ENCODE measurements at regions not wholly inside any gene's neighbourhood (a gene's known extent, or its start where the extent isn't known, plus 50 kb on each side); places are given as distances from the start of the nearest gene placed in this dataset.

DNA sequence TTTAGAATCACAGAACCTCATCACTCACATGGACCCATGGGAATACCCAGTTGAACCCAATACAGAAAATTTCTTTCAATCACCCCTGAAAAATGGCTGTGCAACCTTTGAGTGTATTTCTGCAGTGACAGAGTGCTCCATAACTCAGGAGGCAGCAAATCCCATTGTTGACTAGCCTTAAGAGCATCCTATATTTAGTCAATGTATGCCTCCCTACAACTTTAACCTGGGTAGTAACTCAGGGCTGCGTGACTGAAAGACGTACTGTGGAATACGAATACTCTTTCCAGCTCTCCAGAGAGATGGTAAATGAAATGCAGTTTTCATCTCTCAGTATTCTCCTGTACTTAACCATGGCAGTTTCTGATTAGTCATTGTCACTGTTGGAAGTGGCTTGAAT lies 573.0 kb upstream of the POM121L12 start:
- TF ChIP-seq, protein P1, sequence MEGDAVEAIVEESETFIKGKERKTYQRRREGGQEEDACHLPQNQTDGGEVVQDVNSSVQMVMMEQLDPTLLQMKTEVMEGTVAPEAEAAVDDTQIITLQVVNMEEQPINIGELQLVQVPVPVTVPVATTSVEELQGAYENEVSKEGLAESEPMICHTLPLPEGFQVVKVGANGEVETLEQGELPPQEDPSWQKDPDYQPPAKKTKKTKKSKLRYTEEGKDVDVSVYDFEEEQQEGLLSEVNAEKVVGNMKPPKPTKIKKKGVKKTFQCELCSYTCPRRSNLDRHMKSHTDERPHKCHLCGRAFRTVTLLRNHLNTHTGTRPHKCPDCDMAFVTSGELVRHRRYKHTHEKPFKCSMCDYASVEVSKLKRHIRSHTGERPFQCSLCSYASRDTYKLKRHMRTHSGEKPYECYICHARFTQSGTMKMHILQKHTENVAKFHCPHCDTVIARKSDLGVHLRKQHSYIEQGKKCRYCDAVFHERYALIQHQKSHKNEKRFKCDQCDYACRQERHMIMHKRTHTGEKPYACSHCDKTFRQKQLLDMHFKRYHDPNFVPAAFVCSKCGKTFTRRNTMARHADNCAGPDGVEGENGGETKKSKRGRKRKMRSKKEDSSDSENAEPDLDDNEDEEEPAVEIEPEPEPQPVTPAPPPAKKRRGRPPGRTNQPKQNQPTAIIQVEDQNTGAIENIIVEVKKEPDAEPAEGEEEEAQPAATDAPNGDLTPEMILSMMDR (IDR thresholded peaks at IDR 0.05), result no peak
- no peak for TF ChIP-seq EP300 (IDR thresholded peaks at IDR 0.05)
- TF ChIP-seq POLR2AphosphoS5 (IDR thresholded peaks at IDR 0.05), result no peak
- no peak for TF ChIP-seq POLR2A (IDR thresholded peaks at IDR 0.05)
- Histone ChIP-seq H3K27ac (no peak overlapping the region), H3K27me3 (no peaks in the 10 kb centered on the region), H3K36me3 (no peaks in the 10 kb centered on the region), H3K4me1 (no peaks in the 10 kb centered on the region), H3K4me3 (no peak overlapping the region), H3K9me3 (no peaks in the 10 kb centered on the region)
- intact Hi-C loops (cut with DNase I), result no loop called here
- no peak for DNase-seq
- WGBS, 2 donors, result 78 to 94% methylated on average over 3 of the region's 3 CpGs

GRCh38 chr7:52455571-52455970 lies 579.9 kb upstream of the POM121L12 start:
- intact Hi-C loops (cut with DNase I), result no loop called here
- Histone ChIP-seq H3K27me3 (no peaks in the 10 kb centered on the region), H3K27ac (no peak overlapping the region), H3K36me3 (no peaks in the 10 kb centered on the region), H3K4me1 (no peaks in the 10 kb centered on the region), H3K4me3 (no peak overlapping the region), H3K9me3 (no peaks in the 10 kb centered on the region)
- TF ChIP-seq, protein P1 (IDR thresholded peaks at IDR 0.05), result no peak
- TF ChIP-seq POLR2AphosphoS5 (IDR thresholded peaks at IDR 0.05) (no peak), EP300 (IDR thresholded peaks at IDR 0.05) (no peak), POLR2A (IDR thresholded peaks at IDR 0.05) (no peak)
- WGBS, 2 donors, result 90 to 92% methylated on average over 8 of the region's 8 CpGs
- no peak for DNase-seq

DNA sequence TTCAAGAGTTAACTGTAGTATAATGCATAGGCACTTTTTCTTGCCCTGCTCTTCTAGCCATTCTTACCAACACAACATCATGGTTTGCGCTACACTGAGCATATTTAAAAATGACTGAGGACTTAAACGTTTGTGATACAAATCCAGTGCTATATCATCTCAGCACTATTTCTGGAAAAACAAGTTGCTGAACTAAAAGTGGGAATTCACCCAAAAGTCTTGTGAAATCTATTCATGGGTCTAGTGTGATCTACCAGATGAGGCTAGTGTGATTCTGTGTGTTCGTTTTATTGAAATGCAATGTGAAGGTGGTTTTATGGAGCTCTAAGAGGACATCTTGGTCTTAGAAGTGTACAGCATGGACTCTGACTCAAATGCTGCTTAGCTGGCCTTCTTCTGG lies 584.6 kb upstream of the POM121L12 start:
- 80 to 89% methylated on average over 3 of the region's 3 CpGs for WGBS, 2 donors
- no peak for TF ChIP-seq POLR2AphosphoS5 (IDR thresholded peaks at IDR 0.05)
- no peak for TF ChIP-seq EP300 (IDR thresholded peaks at IDR 0.05)
- DNase-seq, result no peak
- H3K9me3 ChIP-seq, result no peaks in the 10 kb centered on the region
- no peaks in the 10 kb centered on the region for H3K36me3 ChIP-seq
- intact Hi-C loops (cut with DNase I), result no loop called here
- H3K4me3 ChIP-seq, result no peak overlapping the region
- no peaks in the 10 kb centered on the region for H3K27me3 ChIP-seq
- H3K4me1 ChIP-seq, result no peaks in the 10 kb centered on the region
- no peak overlapping the region for H3K27ac ChIP-seq

DNA sequence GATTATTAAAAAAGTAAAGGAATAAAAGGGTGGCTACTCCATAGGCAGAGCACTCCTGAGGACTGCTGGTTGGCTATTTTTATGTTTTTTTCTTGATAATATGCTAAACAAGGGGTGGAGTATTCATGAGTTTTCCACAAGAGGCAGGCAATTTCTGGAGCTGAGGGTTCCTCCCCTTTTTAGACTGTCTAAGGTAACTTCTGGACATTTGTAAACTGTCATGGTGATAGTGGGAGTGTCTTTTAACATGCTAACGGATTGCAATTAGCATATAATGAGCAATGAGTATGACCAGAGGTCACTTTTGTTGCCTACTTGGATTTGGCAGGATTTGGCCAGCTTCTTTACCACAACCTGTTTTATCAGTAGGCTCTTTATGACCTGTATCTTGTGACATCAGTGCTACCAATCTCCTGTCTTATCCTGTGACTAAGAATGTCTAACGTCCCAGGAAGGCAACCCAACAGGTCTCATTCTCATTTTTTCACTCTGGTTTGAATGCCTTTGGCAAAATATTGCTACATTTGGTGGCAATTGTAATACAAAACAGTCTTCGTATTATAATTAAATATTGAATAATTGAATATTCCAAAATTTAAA lies 587.8 kb upstream of the POM121L12 start:
- no peaks in the 10 kb centered on the region for H3K36me3 ChIP-seq
- no peaks in the 10 kb centered on the region for H3K9me3 ChIP-seq
- H3K27ac ChIP-seq, result no peak overlapping the region
- TF ChIP-seq EP300 (IDR thresholded peaks at IDR 0.05) (no peak), POLR2AphosphoS5 (IDR thresholded peaks at IDR 0.05) (no peak), POLR2A (IDR thresholded peaks at IDR 0.05) (no peak)
- TF ChIP-seq, protein P1 (IDR thresholded peaks at IDR 0.05), result no peak
- no peak overlapping the region for H3K4me3 ChIP-seq
- no peaks in the 10 kb centered on the region for H3K27me3 ChIP-seq
- intact Hi-C loops (cut with DNase I), result no loop called here
- no peaks in the 10 kb centered on the region for H3K4me1 ChIP-seq
- no peak for DNase-seq
- whole genome bisulfite sequencing, 2 donors, result 26 to 45% methylated on average over 3 of the region's 3 CpGs

GRCh38 chr7:52436278-52436677 lies 599.2 kb upstream of the POM121L12 start:
- Histone ChIP-seq H3K36me3 (no peaks in the 10 kb centered on the region), H3K27me3 (no peaks in the 10 kb centered on the region), H3K9me3 (no peaks in the 10 kb centered on the region), H3K4me1 (no peaks in the 10 kb centered on the region), H3K27ac (no peak overlapping the region), H3K4me3 (no peak overlapping the region)
- 93 to 94% methylated on average over 4 of the region's 4 CpGs for WGBS, 2 donors
- TF ChIP-seq, protein P1 (IDR thresholded peaks at IDR 0.05), result no peak
- TF ChIP-seq POLR2A (IDR thresholded peaks at IDR 0.05) (no peak), EP300 (IDR thresholded peaks at IDR 0.05) (no peak), POLR2AphosphoS5 (IDR thresholded peaks at IDR 0.05) (no peak)
- intact Hi-C loops (cut with DNase I), result no loop called here
- DNase-seq, result no peak

Data from sigmoid colon (tissue), 6 donors.